Stimulated activated memory B cell treated with anti-CD40 and anti-IgM and Interleukin-4, amounts not matched to agents 10 μg/mL and 1 μg/mL and 100 μg/mL, for 72 hours (primary cell): ENCODE measurements at regions not wholly inside any gene's neighbourhood (a gene's known extent, or its start where the extent isn't known, plus 50 kb on each side); places are given as distances from the start of the nearest gene placed in this dataset.

Source experiments
- ATAC-seq: fragments of 150-1000 bp; cut with Tn5 transposase; 2 replicates; pipeline ENCODE4 v1.10.0; 2021
- H3K27ac Mint-ChIP-seq: one replicate; pipeline ENCODE4 v1.8.0; 2022; ENCODE audit warnings: mild to moderate bottlenecking, mixed read lengths
- H3K27me3 Mint-ChIP-seq: one replicate; pipeline ENCODE4 v1.8.0; 2022; ENCODE audit warnings: mixed read lengths
- H3K36me3 Mint-ChIP-seq: one replicate; pipeline ENCODE4 v1.8.0; 2022; ENCODE audit warnings: mixed read lengths
- H3K4me1 Mint-ChIP-seq: one replicate; pipeline ENCODE4 v1.8.0; 2022; ENCODE audit warnings: mixed read lengths
- H3K4me3 Mint-ChIP-seq: one replicate; pipeline ENCODE4 v1.8.0; 2022; ENCODE audit warnings: mild to moderate bottlenecking, moderate library complexity, mixed read lengths
- H3K9me3 Mint-ChIP-seq: one replicate; pipeline ENCODE4 v1.8.0; 2022; ENCODE audit warnings: mixed read lengths

GRCh38 chr18:66749481-66750035 lies 145.7 kb upstream of the CDH19 start:
- Mint-ChIP-seq H3K27ac (no peak overlapping the region), H3K4me3 (no peak overlapping the region), H3K9me3 (no peaks in the 10 kb centered on the region), H3K36me3 (no peaks in the 10 kb centered on the region), H3K27me3 (no peaks in the 10 kb centered on the region), H3K4me1 (no peaks in the 10 kb centered on the region)
- ATAC-seq, result no peak

- ATAC-seq, result no peak
- Mint-ChIP-seq H3K9me3 (no peaks in the 10 kb centered on the region), H3K27ac (no peak overlapping the region), H3K36me3 (no peaks in the 10 kb centered on the region), H3K4me3 (no peak overlapping the region), H3K4me1 (no peaks in the 10 kb centered on the region), H3K27me3 (no peaks in the 10 kb centered on the region)
These were observed 145.1 kb upstream of the CDH19 start for GRCh38 chr18:66749030-66749429.

GRCh38 chr18:66742832-66743231 lies 138.9 kb upstream of the CDH19 start:
- Mint-ChIP-seq H3K4me3 (no peak overlapping the region), H3K9me3 (peaks cover 9% of the 10 kb centered on the region), H3K36me3 (no peaks in the 10 kb centered on the region), H3K4me1 (no peaks in the 10 kb centered on the region), H3K27ac (no peak overlapping the region), H3K27me3 (no peaks in the 10 kb centered on the region)
- ATAC-seq, result no peak

GRCh38 chr18:66735933-66736332 lies 132.0 kb upstream of the CDH19 start:
- no peak overlapping the region for H3K4me3 Mint-ChIP-seq
- H3K9me3 Mint-ChIP-seq, result peaks cover 15% of the 10 kb centered on the region
- no peaks in the 10 kb centered on the region for H3K36me3 Mint-ChIP-seq
- no peak overlapping the region for H3K27ac Mint-ChIP-seq
- ATAC-seq, result no peak
- no peaks in the 10 kb centered on the region for H3K4me1 Mint-ChIP-seq
- no peaks in the 10 kb centered on the region for H3K27me3 Mint-ChIP-seq

- Mint-ChIP-seq H3K4me3 (no peak overlapping the region), H3K4me1 (no peaks in the 10 kb centered on the region), H3K36me3 (no peaks in the 10 kb centered on the region), H3K27ac (no peak overlapping the region), H3K9me3 (peaks cover 9% of the 10 kb centered on the region), H3K27me3 (no peaks in the 10 kb centered on the region)
- ATAC-seq, result no peak
These were observed 130.6 kb upstream of the CDH19 start for GRCh38 chr18:66734451-66734850.

- H3K9me3 Mint-ChIP-seq, result peaks cover 7% of the 10 kb centered on the region
- no peaks in the 10 kb centered on the region for H3K36me3 Mint-ChIP-seq
- H3K27ac Mint-ChIP-seq, result no peak overlapping the region
- no peaks in the 10 kb centered on the region for H3K4me1 Mint-ChIP-seq
- H3K27me3 Mint-ChIP-seq, result no peaks in the 10 kb centered on the region
- no peak overlapping the region for H3K4me3 Mint-ChIP-seq
- ATAC-seq, result no peak
These were observed 128.0 kb upstream of the CDH19 start for GRCh38 chr18:66731890-66732289.

- H3K4me3 Mint-ChIP-seq, result no peak overlapping the region
- no peak for ATAC-seq
- no peak overlapping the region for H3K27ac Mint-ChIP-seq
- no peaks in the 10 kb centered on the region for H3K36me3 Mint-ChIP-seq
- H3K4me1 Mint-ChIP-seq, result no peaks in the 10 kb centered on the region
- no peaks in the 10 kb centered on the region for H3K27me3 Mint-ChIP-seq
- no peaks in the 10 kb centered on the region for H3K9me3 Mint-ChIP-seq
These were observed 125.8 kb upstream of the CDH19 start for GRCh38 chr18:66729442-66730239.

GRCh38 chr18:66728951-66729350 lies 125.1 kb upstream of the CDH19 start:
- Mint-ChIP-seq H3K4me3 (no peak overlapping the region), H3K9me3 (no peaks in the 10 kb centered on the region), H3K27me3 (no peaks in the 10 kb centered on the region), H3K36me3 (no peaks in the 10 kb centered on the region), H3K4me1 (no peaks in the 10 kb centered on the region), H3K27ac (no peak overlapping the region)
- ATAC-seq, result no peak

- no peak overlapping the region for H3K27ac Mint-ChIP-seq
- ATAC-seq, result no peak
These were observed 124.1 kb upstream of the CDH19 start for GRCh38 chr18:66727991-66728390.

GRCh38 chr18:66724664-66725356 lies 120.9 kb upstream of the CDH19 start:
- Mint-ChIP-seq H3K27ac (no peak overlapping the region), H3K36me3 (no peaks in the 10 kb centered on the region), H3K4me3 (no peak overlapping the region), H3K9me3 (no peaks in the 10 kb centered on the region), H3K27me3 (no peaks in the 10 kb centered on the region), H3K4me1 (no peaks in the 10 kb centered on the region)
- ATAC-seq, result no peak

More at GRCh38 chr18:66727991-66728390, 124.1 kb upstream of the CDH19 start:
- no peaks in the 10 kb centered on the region for H3K36me3 Mint-ChIP-seq
- H3K27me3 Mint-ChIP-seq, result no peaks in the 10 kb centered on the region
- no peaks in the 10 kb centered on the region for H3K9me3 Mint-ChIP-seq
- H3K4me3 Mint-ChIP-seq, result no peak overlapping the region
- no peaks in the 10 kb centered on the region for H3K4me1 Mint-ChIP-seq

- Mint-ChIP-seq H3K9me3 (no peaks in the 10 kb centered on the region), H3K4me1 (no peaks in the 10 kb centered on the region), H3K36me3 (no peaks in the 10 kb centered on the region), H3K27me3 (no peaks in the 10 kb centered on the region), H3K27ac (no peak overlapping the region), H3K4me3 (no peak overlapping the region)
- no peak for ATAC-seq
These were observed 118.8 kb upstream of the CDH19 start for GRCh38 chr18:66722671-66723070.

GRCh38 chr18:66708646-66709045 lies 104.8 kb upstream of the CDH19 start:
- no peaks in the 10 kb centered on the region for H3K9me3 Mint-ChIP-seq
- no peaks in the 10 kb centered on the region for H3K4me1 Mint-ChIP-seq
- no peak overlapping the region for H3K27ac Mint-ChIP-seq
- H3K4me3 Mint-ChIP-seq, result no peak overlapping the region
- no peaks in the 10 kb centered on the region for H3K36me3 Mint-ChIP-seq
- no peak for ATAC-seq
- no peaks in the 10 kb centered on the region for H3K27me3 Mint-ChIP-seq

GRCh38 chr18:66707473-66707872 lies 103.6 kb upstream of the CDH19 start:
- H3K9me3 Mint-ChIP-seq, result no peaks in the 10 kb centered on the region
- no peak overlapping the region for H3K4me3 Mint-ChIP-seq
- no peak overlapping the region for H3K27ac Mint-ChIP-seq
- H3K27me3 Mint-ChIP-seq, result no peaks in the 10 kb centered on the region
- no peaks in the 10 kb centered on the region for H3K4me1 Mint-ChIP-seq
- H3K36me3 Mint-ChIP-seq, result no peaks in the 10 kb centered on the region
- ATAC-seq, result no peak

- Mint-ChIP-seq H3K4me1 (no peaks in the 10 kb centered on the region), H3K4me3 (no peak overlapping the region), H3K9me3 (peaks cover 4% of the 10 kb centered on the region), H3K27ac (no peak overlapping the region), H3K27me3 (no peaks in the 10 kb centered on the region), H3K36me3 (no peaks in the 10 kb centered on the region)
- ATAC-seq, result no peak
These were observed 91.4 kb upstream of the CDH19 start for GRCh38 chr18:66695281-66695680.

- no peaks in the 10 kb centered on the region for H3K27me3 Mint-ChIP-seq
- no peaks in the 10 kb centered on the region for H3K36me3 Mint-ChIP-seq
- H3K27ac Mint-ChIP-seq, result no peak overlapping the region
- H3K4me1 Mint-ChIP-seq, result no peaks in the 10 kb centered on the region
- ATAC-seq, result no peak
- H3K9me3 Mint-ChIP-seq, result peaks cover 4% of the 10 kb centered on the region
- no peak overlapping the region for H3K4me3 Mint-ChIP-seq
These were observed 91.0 kb upstream of the CDH19 start for GRCh38 chr18:66694852-66695251.

- no peaks in the 10 kb centered on the region for H3K36me3 Mint-ChIP-seq
- H3K4me1 Mint-ChIP-seq, result no peaks in the 10 kb centered on the region
- H3K9me3 Mint-ChIP-seq, result no peaks in the 10 kb centered on the region
- no peak for ATAC-seq
- H3K27ac Mint-ChIP-seq, result no peak overlapping the region
- H3K4me3 Mint-ChIP-seq, result no peak overlapping the region
- H3K27me3 Mint-ChIP-seq, result no peaks in the 10 kb centered on the region
These were observed 83.7 kb upstream of the CDH19 start for GRCh38 chr18:66687635-66688034.
